Sigmoid colon (tissue), 4 donors: ENCODE measurements at regions not wholly inside any gene's neighbourhood (a gene's known extent, or its start where the extent isn't known, plus 50 kb on each side); places are given as distances from the start of the nearest gene placed in this dataset.

ENCODE experiments used
- CTCF ChIP-seq, 4 experiments: fragments of 450-650 bp in 3 of 4; fragments of 200-600 bp in 1 of 4; IDR thresholded peaks; one replicate each; pipeline ENCODE4 v1.5.1; 2016 to 2019; ENCODE audit warnings: antibody characterized with exemption in 4 of 4, mild to moderate bottlenecking in 3 of 4, moderate library complexity in 2 of 4
- EP300 ChIP-seq, 4 donors: sonication (generic); formaldehyde crosslinking; IDR thresholded peaks; one replicate each; pipeline ENCODE4 v1.6.1; 2017; ENCODE audit warnings: antibody characterized with exemption in 4 of 4
- POLR2A ChIP-seq, 2 donors: fragments of 450-650 bp; IDR thresholded peaks; one replicate each; pipeline ENCODE4 v1.6.1; 2016; ENCODE audit warnings: antibody characterized with exemption in 2 of 2, mild to moderate bottlenecking in 2 of 2, moderate library complexity in 2 of 2
- POLR2AphosphoS5 ChIP-seq, 4 donors: sonication (generic); formaldehyde crosslinking; IDR thresholded peaks; one replicate each; pipeline ENCODE4 v1.6.1; 2017; ENCODE audit warnings: antibody characterized with exemption in 4 of 4

- TF ChIP-seq CTCF (IDR thresholded peaks at IDR 0.05) (no peak), POLR2A (IDR thresholded peaks at IDR 0.05) (no peak), POLR2AphosphoS5 (IDR thresholded peaks at IDR 0.05) (no peak), EP300 (IDR thresholded peaks at IDR 0.05) (no peak)
Measured at GRCh38 chr4:77327151-77327550, 170.1 kb downstream of the CCNG2 start.
